ENCODE measurements at regions not wholly inside any gene's neighbourhood (a gene's known extent, or its start where the extent isn't known, plus 50 kb on each side); places are given as distances from the start of the nearest gene placed in this dataset.

GRCh38 chr1:8116894-8117264 lies 90.8 kb upstream of the ERRFI1 start (continued):
- TF ChIP-seq ZHX2 (IDR thresholded peaks at IDR 0.05; ENCODE audit: low read depth) (no peak), ZHX2 (CRISPR knock-in tag; IDR thresholded peaks at IDR 0.05; ENCODE audit: borderline replicate concordance) (no peak), PPARG (CRISPR knock-in tag; conservative IDR thresholded peaks at IDR 0.05) (peak; percentile 92), TGIF2 (CRISPR knock-in tag; IDR thresholded peaks at IDR 0.05) (no peak), TAF1 (CRISPR knock-in tag; IDR thresholded peaks at IDR 0.05) (no peak), IRF2 (CRISPR knock-in tag; IDR thresholded peaks at IDR 0.05) (peak; percentile 59; the same call in 1 of the 2 replicates), ZNF260 (CRISPR knock-in tag; IDR thresholded peaks at IDR 0.05; ENCODE audit: borderline replicate concordance, low read depth) (no peak), SOX5 (CRISPR knock-in tag; IDR thresholded peaks at IDR 0.05; ENCODE audit: borderline replicate concordance) (peak; percentile 69; the same call in 1 of the 2 replicates), ZNF530 (CRISPR knock-in tag; IDR thresholded peaks at IDR 0.05; ENCODE audit: low read depth) (no peak), ZNF451 (CRISPR knock-in tag; IDR thresholded peaks at IDR 0.05) (no peak)
- TF ChIP-seq, protein P1, sequence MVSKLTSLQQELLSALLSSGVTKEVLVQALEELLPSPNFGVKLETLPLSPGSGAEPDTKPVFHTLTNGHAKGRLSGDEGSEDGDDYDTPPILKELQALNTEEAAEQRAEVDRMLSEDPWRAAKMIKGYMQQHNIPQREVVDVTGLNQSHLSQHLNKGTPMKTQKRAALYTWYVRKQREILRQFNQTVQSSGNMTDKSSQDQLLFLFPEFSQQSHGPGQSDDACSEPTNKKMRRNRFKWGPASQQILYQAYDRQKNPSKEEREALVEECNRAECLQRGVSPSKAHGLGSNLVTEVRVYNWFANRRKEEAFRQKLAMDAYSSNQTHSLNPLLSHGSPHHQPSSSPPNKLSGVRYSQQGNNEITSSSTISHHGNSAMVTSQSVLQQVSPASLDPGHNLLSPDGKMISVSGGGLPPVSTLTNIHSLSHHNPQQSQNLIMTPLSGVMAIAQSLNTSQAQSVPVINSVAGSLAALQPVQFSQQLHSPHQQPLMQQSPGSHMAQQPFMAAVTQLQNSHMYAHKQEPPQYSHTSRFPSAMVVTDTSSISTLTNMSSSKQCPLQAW (CRISPR knock-in tag; IDR thresholded peaks at IDR 0.05), result 0 out of 2 replicates have a peak, but pooled peaks have one; percentile 30
- TF ChIP-seq, protein P2, sequence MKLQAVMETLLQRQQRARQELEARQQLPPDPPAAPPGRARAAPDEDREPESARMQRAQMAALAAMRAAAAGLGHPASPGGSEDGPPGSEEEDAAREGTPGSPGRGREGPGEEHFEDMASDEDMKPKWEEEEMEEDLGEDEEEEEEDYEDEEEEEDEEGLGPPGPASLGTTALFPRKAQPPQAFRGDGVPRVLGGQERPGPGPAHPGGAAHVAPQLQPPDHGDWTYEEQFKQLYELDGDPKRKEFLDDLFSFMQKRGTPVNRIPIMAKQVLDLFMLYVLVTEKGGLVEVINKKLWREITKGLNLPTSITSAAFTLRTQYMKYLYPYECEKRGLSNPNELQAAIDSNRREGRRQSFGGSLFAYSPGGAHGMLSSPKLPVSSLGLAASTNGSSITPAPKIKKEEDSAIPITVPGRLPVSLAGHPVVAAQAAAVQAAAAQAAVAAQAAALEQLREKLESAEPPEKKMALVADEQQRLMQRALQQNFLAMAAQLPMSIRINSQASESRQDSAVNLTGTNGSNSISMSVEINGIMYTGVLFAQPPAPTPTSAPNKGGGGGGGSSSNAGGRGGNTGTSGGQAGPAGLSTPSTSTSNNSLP (IDR thresholded peaks at IDR 0.05; ENCODE audit: low read depth, low read length), result peak; percentile 47; the same call in 1 of the 2 replicates
- TF ChIP-seq, protein P3, sequence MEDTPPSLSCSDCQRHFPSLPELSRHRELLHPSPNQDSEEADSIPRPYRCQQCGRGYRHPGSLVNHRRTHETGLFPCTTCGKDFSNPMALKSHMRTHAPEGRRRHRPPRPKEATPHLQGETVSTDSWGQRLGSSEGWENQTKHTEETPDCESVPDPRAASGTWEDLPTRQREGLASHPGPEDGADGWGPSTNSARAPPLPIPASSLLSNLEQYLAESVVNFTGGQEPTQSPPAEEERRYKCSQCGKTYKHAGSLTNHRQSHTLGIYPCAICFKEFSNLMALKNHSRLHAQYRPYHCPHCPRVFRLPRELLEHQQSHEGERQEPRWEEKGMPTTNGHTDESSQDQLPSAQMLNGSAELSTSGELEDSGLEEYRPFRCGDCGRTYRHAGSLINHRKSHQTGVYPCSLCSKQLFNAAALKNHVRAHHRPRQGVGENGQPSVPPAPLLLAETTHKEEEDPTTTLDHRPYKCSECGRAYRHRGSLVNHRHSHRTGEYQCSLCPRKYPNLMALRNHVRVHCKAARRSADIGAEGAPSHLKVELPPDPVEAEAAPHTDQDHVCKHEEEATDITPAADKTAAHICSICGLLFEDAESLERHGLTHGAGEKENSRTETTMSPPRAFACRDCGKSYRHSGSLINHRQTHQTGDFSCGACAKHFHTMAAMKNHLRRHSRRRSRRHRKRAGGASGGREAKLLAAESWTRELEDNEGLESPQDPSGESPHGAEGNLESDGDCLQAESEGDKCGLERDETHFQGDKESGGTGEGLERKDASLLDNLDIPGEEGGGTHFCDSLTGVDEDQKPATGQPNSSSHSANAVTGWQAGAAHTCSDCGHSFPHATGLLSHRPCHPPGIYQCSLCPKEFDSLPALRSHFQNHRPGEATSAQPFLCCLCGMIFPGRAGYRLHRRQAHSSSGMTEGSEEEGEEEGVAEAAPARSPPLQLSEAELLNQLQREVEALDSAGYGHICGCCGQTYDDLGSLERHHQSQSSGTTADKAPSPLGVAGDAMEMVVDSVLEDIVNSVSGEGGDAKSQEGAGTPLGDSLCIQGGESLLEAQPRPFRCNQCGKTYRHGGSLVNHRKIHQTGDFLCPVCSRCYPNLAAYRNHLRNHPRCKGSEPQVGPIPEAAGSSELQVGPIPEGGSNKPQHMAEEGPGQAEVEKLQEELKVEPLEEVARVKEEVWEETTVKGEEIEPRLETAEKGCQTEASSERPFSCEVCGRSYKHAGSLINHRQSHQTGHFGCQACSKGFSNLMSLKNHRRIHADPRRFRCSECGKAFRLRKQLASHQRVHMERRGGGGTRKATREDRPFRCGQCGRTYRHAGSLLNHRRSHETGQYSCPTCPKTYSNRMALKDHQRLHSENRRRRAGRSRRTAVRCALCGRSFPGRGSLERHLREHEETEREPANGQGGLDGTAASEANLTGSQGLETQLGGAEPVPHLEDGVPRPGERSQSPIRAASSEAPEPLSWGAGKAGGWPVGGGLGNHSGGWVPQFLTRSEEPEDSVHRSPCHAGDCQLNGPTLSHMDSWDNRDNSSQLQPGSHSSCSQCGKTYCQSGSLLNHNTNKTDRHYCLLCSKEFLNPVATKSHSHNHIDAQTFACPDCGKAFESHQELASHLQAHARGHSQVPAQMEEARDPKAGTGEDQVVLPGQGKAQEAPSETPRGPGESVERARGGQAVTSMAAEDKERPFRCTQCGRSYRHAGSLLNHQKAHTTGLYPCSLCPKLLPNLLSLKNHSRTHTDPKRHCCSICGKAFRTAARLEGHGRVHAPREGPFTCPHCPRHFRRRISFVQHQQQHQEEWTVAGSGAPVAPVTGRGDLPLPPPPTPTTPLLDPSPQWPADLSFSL (CRISPR knock-in tag; IDR thresholded peaks at IDR 0.05), result no peak
